Right lung (tissue), 2 donors: ENCODE measurements at regions not wholly inside any gene's neighbourhood (a gene's known extent, or its start where the extent isn't known, plus 50 kb on each side); places are given as distances from the start of the nearest gene placed in this dataset.
A peak's percentile ranks its signal among the peaks of the same experiment; 100 is the strongest.
"Not testable (repeated sequence)": the region's sequence is repeated elsewhere in the genome, so short reads cannot be mapped to it uniquely, and the experiment has no call there.

ENCODE experiments used
- DNase-seq, 2 donors: peaks; one replicate each; pipeline ENCODE4 v3.0.0-alpha.2; 2013

- no peak for DNase-seq
Observed at GRCh38 chr1:104019675-104020049, 270.0 kb downstream of the AMY1C start.

DNA sequence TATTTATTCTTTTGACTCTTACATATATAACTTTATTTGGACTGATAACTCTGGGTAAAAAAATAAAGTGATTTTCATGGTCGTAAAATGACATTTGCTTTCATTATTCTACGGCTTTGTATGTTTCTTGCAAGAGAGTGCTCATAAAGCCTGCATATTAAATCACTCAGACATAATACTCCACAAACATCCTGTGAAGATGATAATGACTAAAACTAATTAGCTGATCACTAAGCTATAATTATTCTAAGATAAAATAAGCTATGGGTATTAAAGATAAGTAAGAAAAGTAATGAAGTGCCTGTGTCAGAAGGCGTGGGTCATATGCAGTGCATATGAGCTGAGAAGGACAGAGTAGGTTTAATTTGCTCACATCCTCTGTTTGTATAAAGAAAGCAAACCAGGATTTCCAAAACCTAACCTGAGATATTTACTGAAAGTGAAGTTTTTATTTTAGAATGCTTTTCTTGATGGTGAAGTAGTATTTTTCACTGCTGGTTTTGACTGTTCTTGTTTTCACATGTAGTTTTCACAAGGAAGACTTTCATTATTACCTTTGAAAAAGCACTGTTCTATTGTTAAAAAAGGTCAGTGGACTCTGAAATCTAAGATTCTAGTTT lies 278.8 kb downstream of the AMY1C start:
- peak; percentile 57 to 74 for DNase-seq

- peak; percentile 47 to 63 for DNase-seq
Observed at GRCh38 chr1:104029456-104029970, 279.8 kb downstream of the AMY1C start.

GRCh38 chr1:104056786-104057185 lies 307.1 kb downstream of the AMY1C start:
- DNase-seq: no peak

DNA sequence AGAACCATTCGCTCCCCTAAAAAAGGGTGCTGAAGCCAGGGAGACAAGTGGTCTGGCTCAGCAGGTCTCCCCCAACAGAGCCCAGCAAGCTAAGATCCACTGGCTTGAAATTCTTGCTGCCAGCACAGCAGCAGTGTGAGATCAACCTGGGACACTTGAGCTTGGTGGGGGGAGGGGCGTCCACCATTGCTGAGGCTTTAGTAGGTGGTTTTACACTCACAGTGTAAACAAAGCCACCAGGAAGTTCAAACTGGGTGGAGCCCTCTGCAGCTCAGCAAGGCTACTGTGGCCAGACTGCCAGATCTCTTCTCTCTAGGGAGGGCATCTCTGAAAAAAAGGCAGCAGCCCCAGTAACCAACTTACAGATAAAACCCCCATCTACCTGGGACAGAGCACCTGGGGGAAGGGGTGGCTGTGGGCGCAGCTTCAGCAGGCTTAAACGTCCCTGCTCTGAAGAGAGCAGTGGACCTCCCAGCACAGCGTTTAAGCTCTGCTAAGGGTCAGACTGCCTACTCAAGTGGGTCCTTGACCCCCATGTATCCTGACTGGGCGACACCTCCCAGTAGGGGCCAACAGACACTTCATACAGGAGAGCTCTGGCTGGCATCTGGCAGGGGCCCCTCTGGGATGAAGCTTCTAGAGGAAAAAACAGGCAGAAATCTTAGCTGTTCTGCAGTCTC lies 307.7 kb downstream of the AMY1C start:
- DNase-seq: peak in 1 of 2 donors; percentile 6

- not testable (repeated sequence) for DNase-seq
Observed at GRCh38 chr1:104061637-104062036, 311.9 kb downstream of the AMY1C start.

- DNase-seq: no peak
Observed at GRCh38 chr1:104064399-104064798, 314.7 kb downstream of the AMY1C start.

GRCh38 chr1:104072915-104073371 lies 323.2 kb downstream of the AMY1C start:
- no peak for DNase-seq

- DNase-seq: no peak
Observed at GRCh38 chr1:104073463-104073902, 323.8 kb downstream of the AMY1C start.

GRCh38 chr1:104082221-104082620 lies 332.5 kb downstream of the AMY1C start:
- DNase-seq: no peak

- no peak for DNase-seq
Observed at GRCh38 chr1:104084380-104084779, 334.7 kb downstream of the AMY1C start.

GRCh38 chr1:104092698-104093097 lies 343.0 kb downstream of the AMY1C start:
- no peak for DNase-seq

DNA sequence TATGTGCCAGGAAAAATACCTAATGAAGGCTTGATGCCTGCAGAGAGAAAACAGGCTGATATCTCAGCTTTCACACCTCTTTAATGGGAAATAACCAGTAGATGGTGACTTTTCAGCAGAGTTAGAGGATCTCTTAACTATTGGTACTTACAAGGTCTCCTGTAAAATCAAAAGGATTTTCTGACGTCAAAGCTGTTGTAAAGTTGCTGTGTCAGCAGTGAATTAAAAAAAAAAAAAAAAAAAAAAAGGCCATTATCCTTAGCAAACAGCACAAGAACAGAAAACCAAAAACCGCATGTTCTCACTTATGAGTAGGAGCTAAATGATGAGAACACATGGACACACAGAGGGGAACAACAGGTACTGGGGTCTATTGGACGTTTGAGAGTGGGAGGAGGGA lies 349.1 kb downstream of the AMY1C start:
- no peak for DNase-seq

- DNase-seq: no peak
Observed at GRCh38 chr1:104100115-104100514, 350.4 kb downstream of the AMY1C start.

DNA sequence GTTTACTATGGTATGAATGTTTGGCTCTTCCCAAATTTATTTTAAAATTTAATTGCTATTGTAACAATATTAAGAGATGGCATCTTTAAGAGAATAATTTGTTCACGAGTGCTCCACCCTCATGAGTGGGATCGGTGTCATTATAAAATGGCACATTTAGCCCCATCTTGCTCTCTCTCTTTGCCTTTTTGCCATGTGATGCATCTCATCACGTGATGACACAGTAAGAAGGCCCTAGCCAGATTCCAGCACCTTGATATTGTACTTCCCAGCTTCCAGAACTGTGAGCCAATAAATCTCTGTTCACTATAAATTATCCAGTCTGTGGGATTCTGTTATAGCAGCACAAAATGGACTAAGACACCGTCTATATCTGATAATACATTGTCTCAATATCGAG lies 355.8 kb downstream of the AMY1C start:
- no peak for DNase-seq

DNA sequence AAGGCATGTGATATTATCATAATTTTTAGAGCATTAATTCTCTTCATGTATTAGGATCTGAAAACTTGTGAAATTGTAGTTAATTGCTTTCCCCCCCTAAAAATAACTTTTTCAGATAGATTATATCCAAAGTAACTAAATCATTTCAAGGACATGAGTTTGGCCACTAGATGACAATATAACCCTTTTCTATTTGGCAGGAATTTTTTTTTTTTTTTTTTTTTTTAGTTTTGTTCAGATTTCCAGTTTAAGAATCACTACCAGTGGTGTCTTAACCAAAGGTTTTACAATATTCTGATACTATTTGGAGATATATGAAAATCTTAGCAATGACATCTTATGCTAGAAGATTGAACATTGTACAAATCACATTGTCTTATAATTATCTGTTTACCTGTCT lies 370.8 kb downstream of the AMY1C start:
- no peak for DNase-seq

DNA sequence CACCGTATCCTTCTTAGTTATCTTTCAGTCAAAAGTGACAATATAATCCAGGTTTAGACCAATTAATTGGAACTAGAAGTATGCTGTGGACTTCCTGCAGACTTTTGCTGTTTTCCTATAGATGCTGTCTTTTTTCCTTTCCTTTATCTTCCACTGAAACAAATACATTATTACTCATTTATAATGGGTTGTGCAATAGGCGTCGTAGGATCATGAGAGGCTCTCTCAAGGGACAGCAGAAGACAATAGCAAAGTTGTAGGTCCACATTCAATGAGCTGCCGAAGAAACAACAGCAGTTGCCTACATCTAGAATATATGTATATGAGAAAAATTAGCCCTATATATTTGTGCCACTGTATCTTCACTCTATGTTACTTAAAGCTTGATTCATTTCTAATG lies 371.6 kb downstream of the AMY1C start:
- no peak for DNase-seq

DNA sequence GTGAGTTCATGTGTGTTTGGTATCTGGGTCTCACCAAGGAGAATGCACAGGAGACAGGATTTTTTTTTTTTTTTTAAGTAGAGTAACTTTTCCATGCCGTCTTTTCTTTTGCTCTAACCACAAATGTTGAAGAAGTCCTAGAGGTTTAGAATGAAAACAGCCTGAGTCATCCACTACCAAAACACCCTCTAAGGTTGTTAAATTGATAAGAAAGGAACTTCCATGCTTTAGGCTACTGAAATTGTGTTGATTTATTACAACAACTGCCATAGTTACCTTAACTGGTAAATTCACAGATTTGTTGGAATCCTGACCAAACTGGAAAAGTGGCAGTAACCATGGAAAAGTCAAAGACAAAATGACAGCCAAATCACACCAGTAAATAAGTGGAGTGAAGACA lies 375.6 kb downstream of the AMY1C start:
- no peak for DNase-seq

GRCh38 chr1:104125970-104126369 lies 376.3 kb downstream of the AMY1C start:
- no peak for DNase-seq

DNA sequence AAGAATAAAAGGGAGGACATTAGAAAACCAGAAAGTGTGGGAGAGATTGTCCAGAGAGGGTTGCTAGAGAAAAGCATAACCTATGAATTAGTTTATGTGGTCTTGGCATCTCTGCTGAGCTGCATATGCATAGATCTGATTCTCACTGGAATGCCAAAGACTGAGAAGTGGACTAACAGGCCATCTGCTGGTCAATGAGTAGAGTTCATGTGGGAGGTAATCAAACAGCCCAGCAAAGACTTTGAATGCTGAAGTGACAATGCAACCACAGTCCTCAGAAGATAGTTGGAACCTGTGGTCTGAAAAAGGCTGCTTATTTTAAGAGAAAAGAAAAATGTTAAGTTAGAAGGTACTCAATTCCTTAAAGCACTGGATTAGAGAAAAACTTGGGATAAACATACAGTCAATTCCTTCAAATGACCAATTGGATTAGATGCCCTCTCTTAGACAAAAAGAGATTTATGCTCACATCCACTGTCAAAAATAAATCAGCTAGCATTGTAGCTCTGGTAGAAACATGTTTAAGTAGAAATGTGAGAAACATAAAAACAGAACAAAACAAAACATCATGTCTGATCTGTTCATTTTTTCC lies 382.8 kb downstream of the AMY1C start:
- DNase-seq: peak; percentile 27 to 53

- not testable (repeated sequence) for DNase-seq
Observed at GRCh38 chr1:104135036-104135435, 385.3 kb downstream of the AMY1C start.

- no peak for DNase-seq
Observed at GRCh38 chr1:104136621-104137020, 386.9 kb downstream of the AMY1C start.

DNA sequence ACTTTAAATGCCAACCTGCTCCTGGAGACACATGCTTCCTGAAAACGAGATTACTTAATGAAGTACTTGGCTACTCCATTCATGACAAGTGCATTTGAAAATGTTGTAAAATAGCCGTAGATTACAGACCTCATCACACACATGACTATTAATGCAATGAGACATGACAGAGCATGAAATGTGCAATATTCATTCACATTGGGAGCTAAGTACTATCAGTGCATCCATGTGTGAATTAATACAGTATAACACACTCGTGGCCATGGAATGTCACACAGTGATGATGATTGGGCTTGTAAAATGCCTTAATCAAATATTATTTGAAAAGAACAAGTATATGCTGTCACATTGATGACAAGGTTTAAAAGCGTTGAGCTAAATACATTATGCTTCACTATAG lies 407.0 kb downstream of the AMY1C start:
- DNase-seq: no peak
